ENCODE measurements at regions not wholly inside any gene's neighbourhood (a gene's known extent, or its start where the extent isn't known, plus 50 kb on each side); places are given as distances from the start of the nearest gene placed in this dataset.

DNA sequence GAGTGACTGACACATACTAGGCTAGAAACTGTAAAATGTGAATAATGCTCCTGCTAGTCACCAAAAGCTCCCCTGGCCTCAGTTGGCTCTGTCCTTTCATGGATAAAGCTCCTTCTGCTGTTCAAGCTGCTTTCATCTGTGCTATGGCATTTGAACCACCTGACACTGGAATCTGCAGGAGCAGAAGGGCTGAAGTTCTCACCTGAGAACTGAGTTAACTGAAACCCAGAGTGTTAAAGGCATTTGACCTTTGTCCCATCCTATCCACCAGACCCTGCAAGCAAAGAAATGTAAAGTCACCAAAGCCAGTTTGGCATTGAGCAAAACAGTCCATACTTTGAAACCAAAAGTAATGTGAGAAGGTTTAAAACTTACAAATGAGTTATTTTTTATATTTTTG, 77.7 kb downstream of the BMP2 start:
- TF ChIP-seq, protein P1, sequence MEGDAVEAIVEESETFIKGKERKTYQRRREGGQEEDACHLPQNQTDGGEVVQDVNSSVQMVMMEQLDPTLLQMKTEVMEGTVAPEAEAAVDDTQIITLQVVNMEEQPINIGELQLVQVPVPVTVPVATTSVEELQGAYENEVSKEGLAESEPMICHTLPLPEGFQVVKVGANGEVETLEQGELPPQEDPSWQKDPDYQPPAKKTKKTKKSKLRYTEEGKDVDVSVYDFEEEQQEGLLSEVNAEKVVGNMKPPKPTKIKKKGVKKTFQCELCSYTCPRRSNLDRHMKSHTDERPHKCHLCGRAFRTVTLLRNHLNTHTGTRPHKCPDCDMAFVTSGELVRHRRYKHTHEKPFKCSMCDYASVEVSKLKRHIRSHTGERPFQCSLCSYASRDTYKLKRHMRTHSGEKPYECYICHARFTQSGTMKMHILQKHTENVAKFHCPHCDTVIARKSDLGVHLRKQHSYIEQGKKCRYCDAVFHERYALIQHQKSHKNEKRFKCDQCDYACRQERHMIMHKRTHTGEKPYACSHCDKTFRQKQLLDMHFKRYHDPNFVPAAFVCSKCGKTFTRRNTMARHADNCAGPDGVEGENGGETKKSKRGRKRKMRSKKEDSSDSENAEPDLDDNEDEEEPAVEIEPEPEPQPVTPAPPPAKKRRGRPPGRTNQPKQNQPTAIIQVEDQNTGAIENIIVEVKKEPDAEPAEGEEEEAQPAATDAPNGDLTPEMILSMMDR (IDR thresholded peaks at IDR 0.05; ENCODE audit: low read length): no peak
- no peak for TF ChIP-seq EZH2 (optimal IDR thresholded peaks at IDR 0.05; ENCODE audit: low read depth, low read length)
